NT2/D1 (cell line): ENCODE measurements at regions not wholly inside any gene's neighbourhood (a gene's known extent, or its start where the extent isn't known, plus 50 kb on each side); places are given as distances from the start of the nearest gene placed in this dataset.

Experiments
- DNase-seq: peaks from one replicate; pipeline ENCODE4 v3.0.0-alpha.2; 2011; ENCODE audit warnings: low read depth, low spot score
- H3K27me3 ChIP-seq: 2 replicates; pipeline ENCODE4 v1.6.0; 2011; ENCODE audit warnings: mild to moderate bottlenecking; ENCODE audit not compliant: insufficient read length, insufficient read depth
- H3K36me3 ChIP-seq: 2 replicates; pipeline ENCODE4 v1.6.1; 2011; ENCODE audit warnings: mild to moderate bottlenecking, low read length, mixed read lengths; ENCODE audit not compliant: insufficient read depth, insufficient read length
- H3K4me1 ChIP-seq: 2 replicates; pipeline ENCODE4 v1.5.1; 2011; ENCODE audit not compliant: insufficient read depth, insufficient read length
- H3K4me3 ChIP-seq: 2 replicates; pipeline ENCODE4 v1.5.1; 2011; ENCODE audit warnings: low read depth; ENCODE audit not compliant: insufficient read length
- H3K9ac ChIP-seq: 2 replicates; pipeline ENCODE4 v1.6.0; 2011; ENCODE audit warnings: low read depth; ENCODE audit not compliant: insufficient read length
- H3K9me3 ChIP-seq: 2 replicates; pipeline ENCODE4 v1.5.1; 2011; ENCODE audit warnings: mild to moderate bottlenecking, low read length; ENCODE audit not compliant: insufficient read depth
- SUZ12 ChIP-seq: IDR thresholded peaks from 2 replicates; pipeline ENCODE4 v1.6.1; 2011; ENCODE audit not compliant: insufficient read length, insufficient read depth; ENCODE audit errors: extremely low read depth
- YY1 ChIP-seq: IDR thresholded peaks from 2 replicates; pipeline ENCODE4 v1.6.1; 2011; ENCODE audit not compliant: insufficient read length, insufficient read depth
- ZNF274 ChIP-seq: IDR thresholded peaks from 2 replicates; pipeline ENCODE4 v1.6.1; 2011; ENCODE audit warnings: mild to moderate bottlenecking, low read depth, low read length

DNA sequence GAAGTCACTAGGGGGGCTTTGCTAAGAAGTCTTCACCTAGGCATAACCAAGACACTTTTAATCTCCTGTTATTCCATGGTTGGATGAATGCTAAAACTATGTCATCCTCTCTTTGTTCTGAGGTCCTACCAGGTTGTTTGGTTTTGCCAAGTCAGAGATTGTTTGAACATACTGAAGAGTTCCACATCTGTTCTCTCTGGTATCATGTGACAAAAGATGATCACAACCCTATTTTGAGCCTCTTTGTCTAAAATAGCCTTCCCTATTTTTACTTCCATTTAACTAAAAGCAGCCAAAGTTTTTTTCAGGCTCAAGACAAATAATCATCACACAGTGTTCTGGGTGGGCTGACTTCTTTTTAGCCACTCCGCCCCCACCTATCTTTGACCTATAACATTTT, 218.4 kb upstream of the LMCD1 start:
- Histone ChIP-seq H3K4me1 (peaks cover 5% of the 10 kb centered on the region), H3K36me3 (no peaks in the 10 kb centered on the region), H3K9me3 (no peaks in the 10 kb centered on the region), H3K9ac (no peak overlapping the region), H3K4me3 (no peak overlapping the region), H3K27me3 (no peaks in the 10 kb centered on the region)
- DNase-seq = no peak
- TF ChIP-seq ZNF274 (no peak), SUZ12 (no peak), YY1 (no peak)

DNA sequence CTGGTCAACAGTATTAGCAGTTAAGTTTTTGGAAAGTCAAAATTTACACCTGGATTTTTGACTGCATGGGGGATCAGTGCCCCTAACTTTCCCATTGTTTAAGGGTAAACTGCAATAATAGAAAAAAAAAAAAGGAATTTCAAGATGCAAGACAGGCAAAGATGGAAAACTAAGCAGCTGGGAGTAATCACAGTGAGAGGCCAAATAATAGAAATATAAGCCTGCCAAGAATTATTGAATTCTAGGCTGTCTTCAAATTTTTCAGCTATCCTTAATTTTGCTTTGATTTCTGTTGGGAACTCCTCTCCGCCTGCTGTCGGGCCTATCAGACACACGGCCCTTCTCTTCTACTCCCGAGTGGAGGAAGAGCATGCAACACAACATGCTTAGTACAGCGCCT, 215.5 kb upstream of the LMCD1 start:
- Histone ChIP-seq H3K27me3 (no peaks in the 10 kb centered on the region), H3K36me3 (no peaks in the 10 kb centered on the region)

DNA sequence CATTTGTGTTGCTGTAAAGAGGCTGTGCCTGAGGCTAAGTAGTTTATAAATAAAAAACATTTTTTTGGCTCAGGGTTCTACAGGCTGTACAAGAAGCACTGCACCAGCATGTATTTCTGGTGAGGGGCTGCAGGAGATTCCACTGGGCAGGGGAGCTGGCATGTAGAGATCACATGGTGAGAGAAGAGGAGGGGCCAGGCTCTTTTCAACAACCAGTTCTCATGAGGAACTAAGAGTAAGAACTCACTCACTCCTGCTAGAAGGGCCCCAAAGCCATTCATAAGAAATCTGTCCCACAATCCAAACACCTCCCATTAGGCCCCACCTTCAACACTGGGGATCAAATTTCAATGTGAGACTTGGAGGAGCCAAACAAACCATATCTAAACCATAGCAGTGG, 214.9 kb upstream of the LMCD1 start:
- Histone ChIP-seq H3K9me3 (no peaks in the 10 kb centered on the region), H3K36me3 (no peaks in the 10 kb centered on the region), H3K4me1 (no peaks in the 10 kb centered on the region), H3K27me3 (no peaks in the 10 kb centered on the region), H3K4me3 (no peak overlapping the region), H3K9ac (no peak overlapping the region)
- no peak for TF ChIP-seq SUZ12
- TF ChIP-seq ZNF274 = no peak
- no peak for TF ChIP-seq YY1
- DNase-seq = no peak

More for the DNA sequence above, 215.5 kb upstream of the LMCD1 start:
- Histone ChIP-seq H3K4me3 (no peak overlapping the region), H3K9ac (no peak overlapping the region), H3K4me1 (no peaks in the 10 kb centered on the region), H3K9me3 (no peaks in the 10 kb centered on the region)
- no peak for DNase-seq
- TF ChIP-seq SUZ12 = no peak
- TF ChIP-seq ZNF274 = no peak
- TF ChIP-seq YY1 = no peak

DNA sequence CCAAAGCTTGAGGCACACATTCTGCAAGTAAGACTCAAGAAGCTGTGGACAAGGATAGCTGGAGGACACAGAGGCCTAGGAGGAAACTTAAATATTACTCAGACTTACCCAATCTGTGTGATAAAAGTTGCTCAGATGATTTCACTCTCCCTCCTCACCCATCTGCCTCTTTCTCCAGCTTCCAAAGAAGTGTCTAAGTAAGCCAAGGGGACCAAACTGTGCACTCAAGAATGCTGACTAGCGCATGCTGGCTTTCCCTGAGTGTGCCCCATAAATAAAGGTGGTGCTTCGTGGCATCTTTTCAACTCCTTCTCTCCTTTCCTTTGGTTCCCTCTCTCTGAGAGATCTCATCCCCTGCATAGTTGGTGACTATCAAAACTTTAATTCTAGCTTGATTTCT, 211.0 kb upstream of the LMCD1 start:
- Histone ChIP-seq H3K4me3 (no peak overlapping the region), H3K9me3 (no peaks in the 10 kb centered on the region), H3K9ac (no peak overlapping the region), H3K27me3 (no peaks in the 10 kb centered on the region), H3K4me1 (no peaks in the 10 kb centered on the region), H3K36me3 (no peaks in the 10 kb centered on the region)
- DNase-seq = no peak
- TF ChIP-seq YY1 (no peak), ZNF274 (no peak)

DNA sequence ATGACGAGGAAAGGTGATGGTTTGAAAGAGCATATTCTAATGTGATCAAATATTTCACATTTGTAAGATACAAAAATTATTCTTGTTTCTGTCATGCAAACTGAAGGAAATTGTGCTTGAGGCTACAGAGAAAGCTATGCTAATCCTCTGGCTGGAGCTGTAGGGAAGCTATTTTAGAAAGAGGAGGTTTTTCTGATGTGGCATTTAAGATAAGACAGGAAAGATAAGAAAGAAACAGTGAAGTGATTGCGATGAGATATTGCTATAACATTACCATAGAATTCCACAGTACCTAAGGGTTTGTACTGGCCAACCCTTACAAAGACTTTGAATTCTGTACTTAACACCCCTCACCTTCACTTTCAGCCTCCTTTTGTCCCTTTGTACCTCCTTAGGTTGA, 205.2 kb upstream of the LMCD1 start:
- Histone ChIP-seq H3K9me3 (no peaks in the 10 kb centered on the region), H3K27me3 (no peaks in the 10 kb centered on the region), H3K36me3 (no peaks in the 10 kb centered on the region), H3K4me3 (no peak overlapping the region), H3K4me1 (no peaks in the 10 kb centered on the region), H3K9ac (no peak overlapping the region)
- no peak for DNase-seq
- TF ChIP-seq YY1 (no peak), ZNF274 (no peak), SUZ12 (no peak)

DNA sequence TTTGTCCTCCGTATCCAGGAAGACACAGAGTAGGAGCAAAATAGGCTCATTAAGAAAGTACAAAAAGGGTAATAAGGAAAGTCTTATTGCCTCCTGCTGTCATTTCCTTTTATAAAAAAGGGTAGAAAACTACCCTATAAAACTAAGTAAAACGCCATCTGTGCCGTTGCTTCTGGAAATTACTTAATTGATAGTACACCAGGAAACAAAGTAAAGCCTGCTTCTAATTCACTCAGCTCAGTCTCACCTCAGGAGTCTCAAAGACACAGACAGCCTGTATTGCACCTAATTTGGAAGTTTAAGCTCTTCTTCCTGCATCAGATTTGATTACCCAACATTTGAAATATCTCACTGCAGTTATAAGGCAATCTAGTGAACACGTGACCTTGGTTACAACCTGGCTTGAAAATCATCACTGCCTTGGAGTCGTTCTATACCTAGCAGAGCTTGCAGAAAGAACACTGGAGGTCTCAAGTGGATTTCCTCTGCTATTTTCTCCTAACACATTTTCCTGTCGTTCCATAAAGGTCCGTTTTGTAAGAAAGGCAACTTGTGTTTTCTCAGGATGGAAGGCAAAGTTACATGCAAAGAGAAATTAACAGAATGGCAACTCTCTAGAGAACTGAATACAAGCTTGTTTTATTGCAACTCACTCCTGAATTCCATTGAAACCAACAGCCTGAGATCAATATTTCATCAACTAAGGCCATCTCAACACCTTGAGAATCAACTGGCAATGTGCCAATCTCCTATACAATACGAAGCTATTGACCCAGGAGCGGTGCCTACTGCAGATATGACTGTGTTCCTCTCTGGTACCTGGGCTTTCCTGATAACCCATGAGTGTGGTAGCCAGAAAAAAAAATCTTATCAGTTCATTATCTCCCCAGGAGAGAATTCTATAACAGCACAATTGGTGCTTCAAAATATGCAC, 203.3 kb upstream of the LMCD1 start:
- no peaks in the 10 kb centered on the region for H3K36me3 ChIP-seq
- H3K27me3 ChIP-seq = no peaks in the 10 kb centered on the region
- no peak for DNase-seq
- no peaks in the 10 kb centered on the region for H3K4me1 ChIP-seq
- H3K9ac ChIP-seq = no peak overlapping the region
- H3K4me3 ChIP-seq = no peak overlapping the region
- no peaks in the 10 kb centered on the region for H3K9me3 ChIP-seq
- no peak for TF ChIP-seq ZNF274
- TF ChIP-seq SUZ12 = no peak
- no peak for TF ChIP-seq YY1

DNA sequence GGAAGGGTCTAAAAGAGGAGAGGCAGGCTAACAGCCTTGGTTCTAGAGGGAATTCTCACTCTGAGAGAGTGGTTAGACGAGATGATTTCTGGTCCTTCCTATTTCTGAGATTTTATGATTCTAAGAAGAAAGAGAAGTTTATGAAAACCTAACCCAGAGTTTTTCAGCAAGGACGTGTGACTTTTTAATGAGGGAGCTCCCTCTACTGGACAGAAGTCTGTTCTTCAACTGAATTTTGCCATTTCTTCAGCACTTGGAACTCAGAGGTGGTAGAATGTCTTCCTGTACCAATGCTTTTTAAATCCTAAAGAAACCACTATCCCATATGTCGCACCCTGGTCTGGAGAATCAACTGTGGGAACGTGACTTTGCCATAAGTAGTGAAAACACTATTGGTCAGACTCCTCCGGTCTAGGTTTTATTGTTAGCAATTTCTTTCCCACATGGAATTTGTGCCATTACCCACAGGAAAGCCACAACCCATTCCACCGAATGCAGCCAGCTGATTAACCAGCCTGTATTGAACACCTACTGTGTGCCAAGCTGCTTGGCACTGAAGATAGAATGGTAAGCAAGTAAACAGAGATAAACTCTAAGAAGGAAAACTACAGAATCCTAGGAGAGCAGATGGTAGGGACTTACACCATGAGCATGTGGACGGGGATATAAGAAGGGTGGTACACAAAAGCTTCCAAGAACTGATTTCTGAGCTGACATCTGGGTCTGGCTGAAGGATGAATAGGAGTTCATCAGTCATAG, 199.5 kb upstream of the LMCD1 start:
- Histone ChIP-seq H3K4me3 (no peak overlapping the region), H3K4me1 (no peaks in the 10 kb centered on the region), H3K36me3 (no peaks in the 10 kb centered on the region), H3K27me3 (no peaks in the 10 kb centered on the region), H3K9me3 (no peaks in the 10 kb centered on the region), H3K9ac (no peak overlapping the region)
- peak; percentile 59 for DNase-seq
- no peak for TF ChIP-seq YY1
- TF ChIP-seq ZNF274 = no peak
